ENCODE measurements at regions not wholly inside any gene's neighbourhood (a gene's known extent, or its start where the extent isn't known, plus 50 kb on each side); places are given as distances from the start of the nearest gene placed in this dataset.

DNA sequence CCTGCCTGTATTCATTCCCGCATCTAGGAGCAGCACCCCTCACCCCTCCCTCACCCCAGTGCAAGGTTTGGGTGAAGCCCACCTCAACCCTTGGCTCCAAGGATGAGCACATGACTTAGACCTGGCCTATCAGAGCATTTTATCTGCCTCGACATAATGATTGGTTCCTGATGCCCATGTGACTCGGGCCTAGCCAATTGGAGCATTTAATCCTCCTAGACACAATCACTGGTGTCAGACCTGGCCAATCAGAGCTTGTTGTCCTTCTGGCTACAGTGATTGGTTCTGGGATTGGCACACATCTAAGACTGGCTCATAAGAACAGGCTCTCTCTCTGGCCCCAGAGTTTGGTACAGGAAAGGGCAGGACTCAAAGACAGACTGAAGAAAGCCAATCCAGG is 73.1 kb upstream of the MYL2 start:
- DNase-seq: no peak

DNA sequence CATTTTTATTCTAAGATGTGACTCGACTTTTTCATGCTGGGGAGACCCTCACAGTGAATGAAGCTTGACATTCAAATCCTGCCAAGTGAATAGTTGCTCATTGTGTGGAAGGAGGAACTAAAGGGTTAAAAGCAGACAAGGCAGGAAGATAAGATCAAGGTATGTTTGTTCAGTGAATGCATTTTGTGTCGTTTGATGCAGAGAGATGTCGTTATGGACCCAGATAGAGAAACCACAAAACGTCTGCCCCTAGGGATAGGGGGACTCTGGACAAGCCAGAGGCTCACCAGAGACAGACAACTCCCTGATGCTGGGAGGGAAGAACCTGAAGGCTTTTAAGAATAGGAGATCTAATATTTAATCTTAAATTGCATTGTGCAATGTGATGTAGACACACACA is 72.5 kb upstream of the MYL2 start:
- no peak for DNase-seq

DNA sequence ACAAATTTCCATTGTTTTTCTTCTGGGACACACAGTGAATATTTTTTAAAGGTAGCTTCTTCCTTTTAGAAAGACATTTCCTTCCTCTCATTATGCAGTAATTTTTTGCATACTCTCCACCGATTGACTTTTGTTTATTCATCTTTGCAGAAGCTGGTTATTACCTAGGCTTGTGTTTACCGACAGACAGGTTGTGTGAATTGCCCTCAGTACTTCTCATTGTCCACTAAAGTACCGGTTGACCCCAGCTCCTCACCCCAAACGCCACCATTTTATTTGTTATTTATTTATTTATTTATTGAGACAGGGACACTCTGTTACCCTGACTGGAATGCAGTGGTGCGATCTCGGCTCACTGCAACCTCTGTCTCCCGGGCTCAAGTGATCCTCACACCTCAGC is 63.4 kb upstream of the MYL2 start:
- no peak for DNase-seq

DNA sequence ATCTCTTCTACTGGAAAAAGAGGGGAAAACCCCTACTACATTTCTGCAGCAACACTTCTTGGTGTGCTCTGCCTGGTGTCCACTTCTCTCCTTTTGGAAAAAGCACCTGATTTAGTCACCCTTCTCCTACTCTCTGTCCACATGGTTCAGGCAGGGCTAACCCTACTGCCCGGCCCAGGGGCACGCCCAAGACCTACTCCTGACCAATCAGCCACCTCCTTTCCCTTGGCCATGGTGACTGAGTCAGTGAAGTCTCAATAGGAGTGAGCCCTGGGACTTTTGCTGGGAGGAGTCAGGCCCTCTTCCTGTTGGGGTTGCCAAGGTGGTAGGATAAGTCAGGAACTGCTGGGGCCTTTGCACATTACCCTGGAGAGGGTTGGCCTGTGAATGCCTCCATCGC is 52.5 kb upstream of the MYL2 start:
- no peak for DNase-seq

DNA sequence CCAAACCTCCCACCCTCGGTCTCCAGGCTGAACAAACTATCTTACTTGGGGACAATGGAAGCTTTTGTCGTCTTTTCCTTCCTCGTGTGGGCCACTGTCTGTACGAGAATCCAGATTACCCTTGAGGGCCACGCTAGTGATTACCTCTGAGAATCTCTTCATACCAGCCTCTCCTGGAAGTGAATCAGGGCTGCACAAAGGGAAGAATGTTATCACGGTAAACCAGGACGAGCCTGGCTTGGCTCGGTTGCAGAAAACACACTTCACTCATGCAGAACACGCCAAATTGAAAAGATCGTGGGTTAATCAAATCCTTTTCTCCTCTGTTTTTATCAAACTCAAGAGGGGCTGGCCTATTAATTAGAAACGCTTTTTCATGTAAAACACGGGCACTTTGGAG is 51.6 kb upstream of the MYL2 start:
- DNase-seq: no peak

DNA sequence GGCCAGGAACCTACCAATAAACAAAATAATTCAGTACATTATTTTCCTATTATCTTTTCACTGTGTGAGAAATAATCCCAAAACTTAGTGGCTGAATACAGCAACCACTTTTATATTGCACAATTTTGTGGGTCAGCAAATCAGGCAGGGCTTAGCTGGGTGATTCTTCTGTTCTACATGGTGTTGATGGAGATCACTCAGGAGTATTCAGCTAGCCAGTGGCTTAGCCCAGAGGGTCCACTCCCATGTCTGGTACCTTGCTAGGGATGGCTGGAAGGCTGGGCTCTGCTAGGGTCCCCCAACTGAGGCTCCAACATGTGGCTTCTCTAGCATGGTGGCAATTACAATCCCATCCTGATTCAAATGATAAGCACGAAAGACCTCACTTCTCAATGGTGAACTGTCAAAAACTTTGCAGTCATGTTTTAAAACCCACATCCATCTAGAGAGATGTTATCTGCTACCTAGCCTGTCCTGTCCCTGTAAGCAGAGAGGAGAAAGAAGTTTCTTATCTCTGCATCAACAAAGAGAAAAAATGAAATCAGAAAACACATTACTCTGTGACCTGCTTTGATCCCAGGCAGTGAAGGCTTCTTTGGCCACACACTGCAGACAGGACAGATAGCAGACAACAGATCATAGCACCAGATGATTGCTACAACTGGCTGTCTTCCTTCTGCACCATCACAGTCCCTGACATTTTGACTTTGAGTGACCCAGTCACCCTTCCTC is 51.0 kb upstream of the MYL2 start:
- DNase-seq: no peak

Measured in amniotic stem cell (primary cell).